GM18502 (cell line): ENCODE measurements at regions not wholly inside any gene's neighbourhood (a gene's known extent, or its start where the extent isn't known, plus 50 kb on each side); places are given as distances from the start of the nearest gene placed in this dataset.
"Not testable (repeated sequence)": the region's sequence is repeated elsewhere in the genome, so short reads cannot be mapped to it uniquely, and the experiment has no call there.

Experiments used
- ATAC-seq: cut with Tn5 transposase; IDR thresholded peaks from one replicate; pipeline ENCODE4 v1.9.1; 2021; ENCODE audit warnings: mild to moderate bottlenecking; ENCODE audit not compliant: unreplicated experiment, poor library complexity

DNA sequence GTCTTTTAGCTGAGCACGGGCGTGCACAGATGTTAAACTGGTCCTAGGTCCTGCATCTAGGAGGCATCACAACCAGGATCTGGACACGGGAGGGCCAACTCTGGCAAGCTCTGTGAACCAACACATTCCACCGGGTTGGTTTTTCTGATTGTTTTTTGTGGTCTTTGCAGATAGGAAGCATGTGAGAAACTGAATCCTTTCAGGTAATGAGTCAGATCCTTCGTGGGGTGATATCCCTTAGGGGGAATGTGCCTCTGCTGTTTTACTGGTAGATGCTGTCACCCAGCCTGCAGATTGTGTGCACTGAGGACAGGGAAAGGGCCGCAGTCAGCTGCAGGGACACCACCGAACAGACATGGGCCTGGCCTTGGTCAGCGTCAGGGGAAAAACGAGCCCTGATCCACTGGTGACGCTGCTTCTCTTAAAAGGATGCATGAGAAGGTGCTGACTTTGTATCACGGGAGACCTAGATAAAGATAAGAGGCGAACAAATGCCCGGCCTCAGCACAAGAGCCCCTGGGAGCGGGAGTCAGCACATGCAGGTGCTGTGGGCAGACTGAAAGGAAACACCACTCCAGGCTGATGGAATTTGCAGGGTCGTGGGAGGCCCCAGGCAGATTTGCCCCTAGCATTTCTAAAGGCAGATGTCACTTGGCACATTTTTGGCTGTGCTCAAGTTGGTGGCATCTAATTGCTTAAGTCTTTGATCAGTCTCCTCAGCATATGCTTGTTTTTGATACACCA, 51.1 kb downstream of the DOP1B start:
- ATAC-seq, result no peak

DNA sequence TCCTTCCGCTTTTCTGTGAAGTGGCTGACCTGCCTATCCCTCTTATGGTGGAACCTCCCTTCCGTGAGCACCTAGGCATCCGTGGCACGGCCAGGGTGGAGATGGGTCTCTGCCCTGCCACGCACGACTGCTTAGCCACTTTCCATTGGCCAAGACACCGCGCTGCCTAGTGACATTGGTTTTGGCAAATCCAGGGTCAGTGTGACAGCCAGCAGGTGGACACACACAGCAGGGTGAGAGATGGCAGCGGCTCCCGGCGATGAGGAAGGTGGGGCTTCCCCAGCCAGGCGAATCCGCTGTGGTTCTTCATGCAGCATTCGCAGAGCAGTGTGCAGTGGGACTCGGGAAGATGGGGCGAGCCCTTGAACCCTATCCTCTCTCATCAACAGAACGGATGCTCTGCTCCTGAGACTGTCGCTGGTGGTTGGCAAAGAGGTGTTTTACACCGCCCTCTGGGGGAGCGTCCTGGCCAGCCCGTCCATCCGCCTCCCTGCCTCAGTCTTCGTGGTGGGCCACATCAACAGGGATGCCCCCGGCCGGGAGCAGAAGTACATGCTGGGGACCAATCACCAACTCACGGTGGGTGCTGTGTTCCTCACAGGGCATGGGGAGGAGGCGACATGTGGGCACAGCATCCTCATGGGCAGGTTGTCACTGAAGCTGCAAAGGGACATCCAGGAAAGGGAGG, 51.8 kb downstream of the DOP1B start:
- ATAC-seq, result no peak

DNA sequence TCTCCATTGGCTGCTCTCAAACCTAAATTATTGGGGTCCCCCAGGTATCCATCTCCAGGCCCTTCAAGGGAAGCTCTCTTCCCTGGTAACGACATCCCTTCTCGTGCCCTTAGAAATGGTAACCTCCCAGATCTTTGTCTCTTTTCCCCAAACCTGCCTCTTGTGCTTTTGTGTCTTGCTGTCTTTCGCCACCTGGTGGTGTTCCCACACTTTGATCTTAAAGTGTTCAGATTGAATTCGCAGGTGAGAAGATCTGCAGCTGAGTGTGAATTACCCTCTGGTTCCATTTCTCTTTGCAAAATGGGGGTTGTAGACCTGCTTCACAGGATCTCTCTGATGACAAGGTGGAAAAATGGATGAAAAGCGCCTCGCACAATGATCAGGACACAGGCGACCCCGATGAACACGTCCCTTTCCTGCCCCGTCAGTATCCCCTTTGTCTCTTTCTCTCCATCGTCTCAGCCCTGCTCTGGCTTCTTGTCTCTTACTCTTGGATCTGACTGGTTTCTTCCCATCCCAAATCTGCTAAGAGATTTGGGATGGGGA, 53.1 kb downstream of the DOP1B start:
- ATAC-seq, result no peak

GRCh38 chr21:36210779-36211659, 54.4 kb downstream of the DOP1B start:
- no peak for ATAC-seq

GRCh38 chr21:36211660-36212512, 55.3 kb downstream of the DOP1B start:
- no peak for ATAC-seq

DNA sequence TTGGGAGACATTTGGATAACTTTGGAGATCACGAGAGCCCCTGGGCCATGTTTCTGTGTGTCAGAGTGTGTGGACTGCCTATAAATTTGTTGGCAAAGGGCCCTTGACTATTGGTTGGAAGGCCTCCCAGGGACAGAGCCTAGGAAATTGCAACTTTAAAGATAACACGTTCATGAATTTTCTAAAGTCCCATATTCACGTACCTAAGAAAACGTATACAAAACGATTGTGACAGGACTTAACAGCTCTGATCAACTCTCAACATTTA, 55.8 kb downstream of the DOP1B start:
- ATAC-seq, result no peak

GRCh38 chr21:36214561-36214960, 57.9 kb downstream of the DOP1B start:
- no peak for ATAC-seq

- ATAC-seq, result no peak
Observed at GRCh38 chr21:36217743-36218142, 61.1 kb downstream of the DOP1B start.

- no peak for ATAC-seq
Observed at GRCh38 chr21:36218691-36219090, 62.1 kb downstream of the DOP1B start.

DNA sequence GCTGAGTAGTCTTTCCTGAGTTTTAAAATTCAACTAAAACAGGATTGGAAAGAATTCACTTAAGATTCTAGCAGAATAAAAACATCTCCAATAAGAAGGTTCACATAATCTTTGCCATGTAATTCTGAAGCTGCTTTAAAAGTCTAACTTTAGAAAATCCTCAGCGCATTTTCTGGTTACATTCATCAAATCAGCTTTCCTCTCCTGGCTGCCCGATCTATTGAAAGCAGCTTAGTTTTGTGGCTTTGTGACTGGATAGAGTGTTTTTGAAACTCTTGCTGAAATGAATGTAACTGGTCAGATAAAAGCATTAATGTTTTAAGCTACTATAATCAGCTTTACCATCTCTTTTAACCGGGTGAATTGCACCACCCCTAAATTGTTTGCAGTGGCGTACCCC, 66.8 kb downstream of the DOP1B start:
- ATAC-seq, result no peak

GRCh38 chr21:36229181-36229580, 72.6 kb downstream of the DOP1B start:
- no peak for ATAC-seq

GRCh38 chr21:36231444-36231843, 74.8 kb downstream of the DOP1B start:
- ATAC-seq, result not testable (repeated sequence)

DNA sequence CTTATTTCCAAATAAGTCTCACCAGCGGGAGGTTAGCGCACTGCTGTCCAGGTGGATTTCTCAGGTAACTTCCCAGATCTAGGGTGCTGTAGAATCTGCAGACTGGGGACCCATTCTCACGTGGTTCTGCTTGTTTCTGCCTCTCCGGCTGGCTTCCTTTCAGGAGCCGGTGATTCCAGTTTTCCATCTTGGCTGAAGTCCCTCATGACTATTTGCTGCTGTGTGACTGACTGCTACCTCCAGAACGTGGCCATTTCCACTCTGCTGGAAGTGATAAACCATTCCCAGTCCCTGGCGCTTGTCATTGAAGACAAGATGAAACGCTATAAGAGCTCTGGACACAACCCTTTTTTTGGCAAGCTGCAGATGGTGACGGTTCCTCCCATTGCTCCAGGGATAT, 76.0 kb downstream of the DOP1B start:
- no peak for ATAC-seq

DNA sequence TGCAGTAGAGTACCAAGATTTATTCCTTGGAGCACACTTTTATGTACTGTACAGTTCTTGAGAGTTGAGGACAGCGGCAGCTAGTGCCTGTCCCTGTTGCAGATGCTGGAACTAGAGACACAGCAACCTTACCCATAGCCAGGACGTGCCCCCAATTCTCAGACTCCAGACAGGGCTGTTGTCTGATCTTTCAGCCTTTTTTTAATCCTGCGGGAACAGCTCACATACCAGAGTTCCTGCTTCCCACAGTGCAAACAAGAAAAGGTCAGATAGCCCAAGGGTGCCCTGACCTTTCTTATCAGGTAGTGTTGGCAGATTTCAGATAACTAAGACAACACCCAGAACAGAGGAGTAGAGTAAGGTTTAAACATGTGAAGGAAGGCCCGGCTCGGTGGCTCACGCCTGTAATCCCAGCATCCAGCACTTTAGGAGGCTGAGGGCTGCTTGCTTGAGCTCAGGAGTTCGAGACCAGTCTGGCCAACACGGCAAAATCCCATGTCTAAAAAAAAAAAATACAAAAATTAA, 78.5 kb downstream of the DOP1B start:
- ATAC-seq, result no peak

DNA sequence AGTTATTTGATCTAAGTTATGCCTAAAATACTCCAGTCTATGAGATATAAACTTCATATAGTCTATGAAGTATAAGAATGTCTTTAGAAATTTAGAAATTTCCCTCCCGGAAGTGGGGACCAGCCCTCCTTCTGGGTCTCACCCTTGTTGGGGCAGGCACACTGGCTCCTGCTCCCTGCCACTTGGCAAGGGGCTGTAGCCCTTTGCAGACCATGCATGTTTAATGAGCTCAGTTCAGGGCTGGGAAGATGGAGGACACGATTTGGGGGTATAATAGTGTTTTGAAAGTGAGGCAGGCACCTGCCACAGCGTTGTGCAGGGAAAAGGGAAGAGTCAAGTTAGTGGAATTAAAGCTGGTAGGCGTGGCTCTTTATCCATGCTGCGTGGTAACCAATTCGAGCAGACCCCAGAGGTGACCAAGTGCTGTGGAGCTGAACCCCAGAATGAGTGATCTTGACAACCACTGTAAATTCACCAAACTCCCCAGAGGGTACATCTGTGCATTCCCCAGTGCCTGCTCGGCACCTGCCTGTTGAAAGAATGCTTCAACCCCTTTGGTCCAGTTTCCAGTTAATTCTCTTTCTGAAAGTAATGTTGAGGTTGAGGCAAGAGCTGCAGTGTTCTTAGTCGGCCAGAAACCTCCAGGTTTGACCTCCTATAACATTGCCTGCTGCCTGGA, 79.6 kb downstream of the DOP1B start:
- ATAC-seq, result peak; percentile 59

- no peak for ATAC-seq
Observed at GRCh38 chr21:36237441-36237840, 80.8 kb downstream of the DOP1B start.

DNA sequence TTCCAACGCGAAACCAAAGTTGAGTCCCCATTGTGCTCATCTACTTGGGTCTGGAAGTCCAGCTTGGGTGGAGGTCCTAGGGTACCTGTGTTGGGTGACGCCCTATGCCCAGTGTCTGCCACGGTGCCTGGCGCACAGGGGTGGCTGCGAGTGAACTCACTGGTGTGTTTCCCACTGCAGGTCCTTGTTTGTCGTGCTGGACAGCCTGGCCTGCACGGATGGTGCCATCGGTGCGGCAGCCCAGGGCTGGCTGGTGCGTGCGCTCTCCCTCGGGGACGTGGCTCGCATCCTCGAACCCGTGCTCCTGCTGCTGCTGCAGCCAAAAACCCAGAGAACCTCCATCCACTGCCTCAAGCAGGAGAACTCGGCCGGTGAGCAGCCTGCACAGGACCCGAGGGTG, 80.4 kb upstream of the MORC3 start:
- ATAC-seq, result no peak

- no peak for ATAC-seq
Observed at GRCh38 chr21:36241717-36242116, 78.3 kb upstream of the MORC3 start.

GRCh38 chr21:36245115-36245514, 74.9 kb upstream of the MORC3 start:
- no peak for ATAC-seq
